ENCODE measurements at regions not wholly inside any gene's neighbourhood (a gene's known extent, or its start where the extent isn't known, plus 50 kb on each side); places are given as distances from the start of the nearest gene placed in this dataset.

DNA sequence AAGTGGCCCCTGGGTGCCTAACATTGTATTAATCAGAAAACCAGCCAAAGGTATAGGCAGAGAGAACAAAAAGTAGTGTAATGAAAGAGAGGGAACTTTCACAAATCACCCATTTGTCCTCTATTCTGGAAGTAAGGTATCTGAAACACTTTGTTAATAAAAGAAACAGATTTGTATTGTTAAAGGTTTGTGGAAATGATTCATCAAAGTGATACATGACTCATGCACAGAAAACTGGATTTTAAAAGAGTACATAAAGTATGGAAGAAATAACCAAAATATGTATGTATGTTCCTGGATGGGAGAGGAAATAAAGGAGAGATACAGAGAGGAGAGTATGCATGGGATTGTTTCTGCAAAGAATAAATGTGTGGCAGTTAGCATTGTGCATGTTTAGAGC is 126.8 kb downstream of the RGS21 start:
- ATAC-seq, result no peak
- no peak for DNase-seq
- Histone ChIP-seq H3K36me3 (ENCODE audit: insufficient read depth in 1 of 2, low read depth in 1 of 2) (no peaks in the 10 kb centered on the region), H3K4me1 (peaks cover 4% of the 10 kb centered on the region), H3K4me3 (no peak overlapping the region), H3K27me3 (ENCODE audit: insufficient read depth in 3 of 3, low read length in 2 of 3) (no peaks in the 10 kb centered on the region), H3K27ac (no peak overlapping the region), H3K9me3 (no peaks in the 10 kb centered on the region)
- TF ChIP-seq, protein P1, sequence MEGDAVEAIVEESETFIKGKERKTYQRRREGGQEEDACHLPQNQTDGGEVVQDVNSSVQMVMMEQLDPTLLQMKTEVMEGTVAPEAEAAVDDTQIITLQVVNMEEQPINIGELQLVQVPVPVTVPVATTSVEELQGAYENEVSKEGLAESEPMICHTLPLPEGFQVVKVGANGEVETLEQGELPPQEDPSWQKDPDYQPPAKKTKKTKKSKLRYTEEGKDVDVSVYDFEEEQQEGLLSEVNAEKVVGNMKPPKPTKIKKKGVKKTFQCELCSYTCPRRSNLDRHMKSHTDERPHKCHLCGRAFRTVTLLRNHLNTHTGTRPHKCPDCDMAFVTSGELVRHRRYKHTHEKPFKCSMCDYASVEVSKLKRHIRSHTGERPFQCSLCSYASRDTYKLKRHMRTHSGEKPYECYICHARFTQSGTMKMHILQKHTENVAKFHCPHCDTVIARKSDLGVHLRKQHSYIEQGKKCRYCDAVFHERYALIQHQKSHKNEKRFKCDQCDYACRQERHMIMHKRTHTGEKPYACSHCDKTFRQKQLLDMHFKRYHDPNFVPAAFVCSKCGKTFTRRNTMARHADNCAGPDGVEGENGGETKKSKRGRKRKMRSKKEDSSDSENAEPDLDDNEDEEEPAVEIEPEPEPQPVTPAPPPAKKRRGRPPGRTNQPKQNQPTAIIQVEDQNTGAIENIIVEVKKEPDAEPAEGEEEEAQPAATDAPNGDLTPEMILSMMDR (IDR thresholded peaks at IDR 0.05), result no peak
- intact Hi-C loops (cut with DNase I), result no loop called here

DNA sequence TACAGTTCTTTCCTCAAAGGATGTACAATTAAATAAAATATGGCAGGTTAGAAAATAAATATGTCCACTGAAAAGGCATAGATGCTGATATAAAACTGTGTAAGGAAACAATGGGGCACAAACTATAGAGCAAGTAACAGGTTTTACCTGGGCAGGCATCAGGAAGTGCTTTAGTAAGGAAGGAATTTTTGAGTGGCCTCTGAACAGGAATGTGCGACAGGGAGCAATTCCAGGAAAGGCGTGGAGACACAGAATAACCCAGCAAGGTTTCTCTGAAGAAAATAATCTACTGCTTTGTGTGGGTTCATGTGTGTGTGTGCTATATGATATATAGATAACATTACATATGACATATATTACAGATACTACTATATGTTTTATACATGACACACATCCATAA is 128.4 kb downstream of the RGS21 start:
- Histone ChIP-seq H3K36me3 (ENCODE audit: insufficient read depth in 1 of 2, low read depth in 1 of 2) (no peaks in the 10 kb centered on the region), H3K4me3 (no peak overlapping the region), H3K27ac (no peak overlapping the region), H3K4me1 (peaks cover 4% of the 10 kb centered on the region), H3K27me3 (ENCODE audit: insufficient read depth in 3 of 3, low read length in 2 of 3) (no peaks in the 10 kb centered on the region), H3K9me3 (no peaks in the 10 kb centered on the region)
- WGBS, 3 donors, result 87 to 89% (median 87%) methylated on average over 2 of the region's 2 CpGs
- intact Hi-C loops (cut with DNase I), result no loop called here
- TF ChIP-seq, protein P1 (IDR thresholded peaks at IDR 0.05), result no peak
- ATAC-seq (no peak), DNase-seq (no peak)

DNA sequence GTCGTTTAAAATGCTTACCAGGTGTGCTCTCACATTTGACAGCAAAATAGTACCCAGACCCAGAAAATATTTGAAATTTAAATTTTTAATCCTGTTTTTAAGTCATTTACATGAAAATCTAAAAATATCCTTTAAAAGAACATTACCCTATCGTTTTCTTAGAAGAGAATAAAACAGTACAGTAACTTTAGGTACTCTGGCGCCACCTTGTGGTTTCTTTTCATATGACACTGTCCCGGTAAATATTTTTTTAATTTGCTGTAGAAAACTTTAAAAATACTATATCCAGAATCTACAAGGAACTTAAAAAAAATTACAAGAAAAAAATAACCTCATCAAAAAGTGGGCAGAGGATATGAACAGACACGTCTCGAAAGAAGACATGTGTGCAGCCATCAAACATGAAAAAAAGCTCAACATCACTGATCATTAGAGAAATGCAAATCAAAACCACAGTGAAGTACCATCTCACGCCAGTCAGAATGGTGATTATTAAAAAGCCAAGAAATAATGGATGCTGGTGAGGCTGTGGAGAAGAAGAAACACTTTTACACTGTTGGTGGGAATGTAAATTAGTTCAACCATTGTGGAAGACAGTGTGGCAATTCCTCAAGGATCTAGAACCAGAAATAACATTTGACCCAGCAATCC is 129.2 kb downstream of the RGS21 start:
- H3K27ac ChIP-seq, result no peak overlapping the region
- no peaks in the 10 kb centered on the region for H3K27me3 ChIP-seq (ENCODE audit: insufficient read depth in 3 of 3, low read length in 2 of 3)
- 12 to 14% (median 13%) methylated on average over 7 of the region's 7 CpGs for WGBS, 3 donors
- DNase-seq (no peak), ATAC-seq (no peak)
- TF ChIP-seq, protein P1 (IDR thresholded peaks at IDR 0.05), result peak; percentile 86
- peaks cover 4% of the 10 kb centered on the region for H3K4me1 ChIP-seq
- no peak overlapping the region for H3K4me3 ChIP-seq
- H3K9me3 ChIP-seq, result no peaks in the 10 kb centered on the region
- intact Hi-C loops (cut with DNase I), result no loop called here
- no peaks in the 10 kb centered on the region for H3K36me3 ChIP-seq (ENCODE audit: insufficient read depth in 1 of 2, low read depth in 1 of 2)

DNA sequence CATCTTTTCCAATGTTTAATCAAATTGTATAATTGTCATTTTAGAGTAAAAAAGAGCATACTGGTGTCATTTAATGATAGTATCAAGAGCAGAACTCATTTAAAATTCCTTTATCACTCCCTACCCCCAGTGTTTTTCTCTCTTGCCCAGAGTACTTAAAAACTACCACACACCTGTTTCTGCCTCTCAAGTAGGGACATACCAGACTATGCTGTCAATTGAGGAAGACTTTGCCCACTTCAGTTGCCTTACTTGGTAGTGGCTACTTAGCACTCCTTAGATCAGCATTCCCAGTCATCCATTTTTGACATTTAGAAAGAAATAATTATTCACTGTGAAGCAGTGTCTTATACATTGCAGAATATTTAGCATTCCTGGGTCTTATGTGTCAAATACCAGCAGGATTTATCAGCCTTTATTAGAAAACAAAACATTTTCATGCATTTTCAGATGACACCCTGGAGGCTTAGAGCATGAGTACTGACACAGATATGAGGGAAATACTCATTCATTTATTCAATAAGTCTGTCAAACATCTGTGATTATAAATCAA is 127.5 kb upstream of the RGS1 start:
- H3K4me3 ChIP-seq, result no peak overlapping the region
- no peak for ATAC-seq

More for the DNA sequence above, 127.5 kb upstream of the RGS1 start:
- Histone ChIP-seq H3K36me3 (ENCODE audit: insufficient read depth in 1 of 2, low read depth in 1 of 2) (no peaks in the 10 kb centered on the region), H3K27ac (no peak overlapping the region), H3K4me1 (peaks cover 4% of the 10 kb centered on the region), H3K9me3 (no peaks in the 10 kb centered on the region), H3K27me3 (ENCODE audit: insufficient read depth in 3 of 3, low read length in 2 of 3) (no peaks in the 10 kb centered on the region)
- intact Hi-C loops (cut with DNase I), result no loop called here
- no peak for DNase-seq
- TF ChIP-seq, protein P1 (IDR thresholded peaks at IDR 0.05), result no peak

Measured in psoas muscle (tissue), 7 donors.